ENCODE measurements at regions not wholly inside any gene's neighbourhood (a gene's known extent, or its start where the extent isn't known, plus 50 kb on each side); places are given as distances from the start of the nearest gene placed in this dataset.

- no peak for TF ChIP-seq CTCF (IDR thresholded peaks at IDR 0.05)
- TF ChIP-seq POLR2A (IDR thresholded peaks at IDR 0.05), result no peak
Observed at GRCh38 chr2:19805266-19805665, 96.5 kb downstream of the TTC32 start.

All from vagina (tissue), 2 donors.